Ishikawa (cell line): ENCODE measurements at regions not wholly inside any gene's neighbourhood (a gene's known extent, or its start where the extent isn't known, plus 50 kb on each side); places are given as distances from the start of the nearest gene placed in this dataset.

Source experiments
- CEBPB ChIP-seq: IDR thresholded peaks from 2 replicates; pipeline ENCODE4 v1.6.1; 2012
- CREB1 ChIP-seq: IDR thresholded peaks from 2 replicates; pipeline ENCODE4 v1.6.1; 2012; ENCODE audit warnings: low read depth
- EGR1 ChIP-seq: IDR thresholded peaks from 2 replicates; pipeline ENCODE4 v1.6.1; 2012
- EP300 ChIP-seq: IDR thresholded peaks from 2 replicates; pipeline ENCODE4 v1.6.1; 2012; ENCODE audit warnings: borderline replicate concordance
- FOXM1 ChIP-seq: IDR thresholded peaks from 2 replicates; pipeline ENCODE4 v1.6.1; 2012; ENCODE audit warnings: low read depth, borderline replicate concordance
- RAD21 ChIP-seq: IDR thresholded peaks from 2 replicates; pipeline ENCODE4 v1.6.1; 2012; ENCODE audit warnings: low read depth
- REST ChIP-seq: IDR thresholded peaks from 2 replicates; pipeline ENCODE4 v1.6.1; 2012; ENCODE audit warnings: low read depth, mild to moderate bottlenecking
- TAF1 ChIP-seq: IDR thresholded peaks from 2 replicates; pipeline ENCODE4 v1.6.1; 2012; ENCODE audit warnings: low read depth, mild to moderate bottlenecking
- TCF12 ChIP-seq: IDR thresholded peaks from 2 replicates; pipeline ENCODE4 v1.6.1; 2012; ENCODE audit warnings: low read depth
- YY1 ChIP-seq: IDR thresholded peaks from 2 replicates; pipeline ENCODE4 v1.6.1; 2012; ENCODE audit warnings: low read depth
- TF ChIP-seq, protein P1 (sequence below): IDR thresholded peaks from 2 replicates; pipeline ENCODE4 v1.6.1; 2012

GRCh38 chr4:19888587-19888986 lies 363.1 kb upstream of the SLIT2 start:
- TF ChIP-seq RAD21: peak; percentile 49
- TF ChIP-seq EGR1: no peak
- TF ChIP-seq FOXM1: no peak
- no peak for TF ChIP-seq TCF12
- TF ChIP-seq, protein P1, sequence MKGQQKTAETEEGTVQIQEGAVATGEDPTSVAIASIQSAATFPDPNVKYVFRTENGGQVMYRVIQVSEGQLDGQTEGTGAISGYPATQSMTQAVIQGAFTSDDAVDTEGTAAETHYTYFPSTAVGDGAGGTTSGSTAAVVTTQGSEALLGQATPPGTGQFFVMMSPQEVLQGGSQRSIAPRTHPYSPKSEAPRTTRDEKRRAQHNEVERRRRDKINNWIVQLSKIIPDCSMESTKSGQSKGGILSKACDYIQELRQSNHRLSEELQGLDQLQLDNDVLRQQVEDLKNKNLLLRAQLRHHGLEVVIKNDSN: no peak
- TF ChIP-seq TAF1: no peak
- no peak for TF ChIP-seq EP300
- no peak for TF ChIP-seq REST
- TF ChIP-seq CEBPB: no peak
- TF ChIP-seq YY1: no peak
- TF ChIP-seq CREB1: no peak
